ENCODE measurements at regions not wholly inside any gene's neighbourhood (a gene's known extent, or its start where the extent isn't known, plus 50 kb on each side); places are given as distances from the start of the nearest gene placed in this dataset.

DNA sequence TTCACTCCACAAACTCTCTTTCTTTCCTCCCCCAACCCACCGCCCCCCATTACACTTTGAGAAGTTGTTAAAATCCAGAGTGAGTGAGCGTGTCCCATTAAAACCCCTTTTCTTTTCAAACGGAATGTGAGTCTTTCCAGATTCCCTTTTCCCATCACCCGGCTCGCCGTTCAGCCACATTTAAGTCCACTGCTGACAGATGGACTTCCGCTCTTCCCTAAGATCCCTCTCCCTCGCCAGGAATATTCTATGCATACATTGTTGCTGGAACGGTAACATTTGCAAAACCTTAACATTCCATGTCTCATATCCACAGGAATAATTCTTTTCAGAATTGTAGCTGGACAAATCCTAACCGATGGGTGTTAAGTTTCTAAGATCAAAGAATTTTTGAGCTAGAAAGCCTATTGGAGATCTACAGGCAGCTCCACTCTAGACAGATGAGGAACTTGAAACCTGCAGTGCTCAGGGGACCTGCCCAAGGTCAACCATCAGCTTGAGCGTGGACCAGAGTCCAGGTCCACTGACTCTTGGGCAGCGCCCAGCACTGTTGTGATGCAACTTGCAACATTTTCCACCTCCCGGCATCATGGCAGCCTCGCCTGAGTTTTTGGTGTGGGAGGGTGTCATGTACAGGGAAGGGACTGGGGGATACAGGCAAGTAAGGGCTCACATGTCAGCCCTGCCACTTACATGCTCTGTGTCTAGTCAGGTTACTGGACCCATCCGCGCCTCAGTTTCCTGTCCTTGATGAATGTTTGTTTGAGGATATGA lies 500.1 kb downstream of the CCDC171 start:
- intact Hi-C loops (cut with micrococcal nuclease), result no loop called here
- POLR2A ChIA-PET, result no interaction called here
- BruUV-seq (replicated peaks), result no TSS peak
- Histone ChIP-seq H4K20me1 (ENCODE audit: insufficient read depth) (no peaks in the 10 kb centered on the region), H3K9me3 (ENCODE audit: control insufficient read depth in 1 of 2, insufficient read depth in 1 of 2, low read depth in 1 of 2, low read length in 2 of 2) (no peaks in the 10 kb centered on the region), H3K4me1 (ENCODE audit: control insufficient read depth in 1 of 2, insufficient read depth in 2 of 2, low read length in 2 of 2) (no peaks in the 10 kb centered on the region), H3K79me2 (ENCODE audit: insufficient read depth, low read length) (no peaks in the 10 kb centered on the region), H3K9ac (ENCODE audit: low read length) (no peak overlapping the region), H3K27ac (ENCODE audit: low read depth, low read length) (no peak overlapping the region), H3K9me2 (ENCODE audit: insufficient read depth) (no peaks in the 10 kb centered on the region), H3K4me2 (ENCODE audit: low read length) (no peak overlapping the region), H3K36me3 (ENCODE audit: control insufficient read depth in 1 of 2, insufficient read depth in 2 of 2, low read length in 2 of 2) (no peaks in the 10 kb centered on the region), H3K4me3 (replicated peaks in 1 of 2; ENCODE audit: low read depth in 1 of 2, low read length in 2 of 2) (no peak overlapping the region), H2AFZ (ENCODE audit: low read depth, low read length, poor library complexity, severe bottlenecking) (no peak overlapping the region), H3K27me3 (ENCODE audit: insufficient read depth, low read length) (no peaks in the 10 kb centered on the region)
- no peak for DNase-seq (ENCODE audit: low read depth, low spot score)
- TF ChIP-seq RAD21 (IDR thresholded peaks at IDR 0.05; ENCODE audit: low read depth) (no peak), TCF7L2 (IDR thresholded peaks at IDR 0.05; ENCODE audit: borderline replicate concordance, extremely low read depth, insufficient read depth, insufficient read length) (no peak), SRF (IDR thresholded peaks at IDR 0.05; ENCODE audit: low read depth) (no peak), SP1 (IDR thresholded peaks at IDR 0.05; ENCODE audit: low read depth) (no peak), POLR2A (IDR thresholded peaks at IDR 0.05; ENCODE audit: borderline replicate concordance, extremely low read depth, insufficient read depth, insufficient read length) (no peak), ZFX (IDR thresholded peaks at IDR 0.05) (no peak), ELF1 (IDR thresholded peaks at IDR 0.05; ENCODE audit: borderline replicate concordance, low read depth) (no peak), EZH2 (IDR thresholded peaks at IDR 0.05) (no peak), CEBPB (IDR thresholded peaks at IDR 0.05; ENCODE audit: low read depth) (no peak), ZNF274 (IDR thresholded peaks at IDR 0.05; ENCODE audit: low read depth, low read length) (no peak), JUND (IDR thresholded peaks at IDR 0.05) (no peak), EGR1 (IDR thresholded peaks at IDR 0.05; ENCODE audit: low read depth) (no peak)
- TF ChIP-seq, protein P1, sequence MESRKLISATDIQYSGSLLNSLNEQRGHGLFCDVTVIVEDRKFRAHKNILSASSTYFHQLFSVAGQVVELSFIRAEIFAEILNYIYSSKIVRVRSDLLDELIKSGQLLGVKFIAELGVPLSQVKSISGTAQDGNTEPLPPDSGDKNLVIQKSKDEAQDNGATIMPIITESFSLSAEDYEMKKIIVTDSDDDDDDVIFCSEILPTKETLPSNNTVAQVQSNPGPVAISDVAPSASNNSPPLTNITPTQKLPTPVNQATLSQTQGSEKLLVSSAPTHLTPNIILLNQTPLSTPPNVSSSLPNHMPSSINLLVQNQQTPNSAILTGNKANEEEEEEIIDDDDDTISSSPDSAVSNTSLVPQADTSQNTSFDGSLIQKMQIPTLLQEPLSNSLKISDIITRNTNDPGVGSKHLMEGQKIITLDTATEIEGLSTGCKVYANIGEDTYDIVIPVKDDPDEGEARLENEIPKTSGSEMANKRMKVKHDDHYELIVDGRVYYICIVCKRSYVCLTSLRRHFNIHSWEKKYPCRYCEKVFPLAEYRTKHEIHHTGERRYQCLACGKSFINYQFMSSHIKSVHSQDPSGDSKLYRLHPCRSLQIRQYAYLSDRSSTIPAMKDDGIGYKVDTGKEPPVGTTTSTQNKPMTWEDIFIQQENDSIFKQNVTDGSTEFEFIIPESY (IDR thresholded peaks at IDR 0.05; ENCODE audit: extremely low read depth, insufficient replicate concordance, low read length), result no peak
- TF ChIP-seq, protein P2, sequence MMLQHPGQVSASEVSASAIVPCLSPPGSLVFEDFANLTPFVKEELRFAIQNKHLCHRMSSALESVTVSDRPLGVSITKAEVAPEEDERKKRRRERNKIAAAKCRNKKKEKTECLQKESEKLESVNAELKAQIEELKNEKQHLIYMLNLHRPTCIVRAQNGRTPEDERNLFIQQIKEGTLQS (IDR thresholded peaks at IDR 0.05), result no peak
- TF ChIP-seq, protein P3, sequence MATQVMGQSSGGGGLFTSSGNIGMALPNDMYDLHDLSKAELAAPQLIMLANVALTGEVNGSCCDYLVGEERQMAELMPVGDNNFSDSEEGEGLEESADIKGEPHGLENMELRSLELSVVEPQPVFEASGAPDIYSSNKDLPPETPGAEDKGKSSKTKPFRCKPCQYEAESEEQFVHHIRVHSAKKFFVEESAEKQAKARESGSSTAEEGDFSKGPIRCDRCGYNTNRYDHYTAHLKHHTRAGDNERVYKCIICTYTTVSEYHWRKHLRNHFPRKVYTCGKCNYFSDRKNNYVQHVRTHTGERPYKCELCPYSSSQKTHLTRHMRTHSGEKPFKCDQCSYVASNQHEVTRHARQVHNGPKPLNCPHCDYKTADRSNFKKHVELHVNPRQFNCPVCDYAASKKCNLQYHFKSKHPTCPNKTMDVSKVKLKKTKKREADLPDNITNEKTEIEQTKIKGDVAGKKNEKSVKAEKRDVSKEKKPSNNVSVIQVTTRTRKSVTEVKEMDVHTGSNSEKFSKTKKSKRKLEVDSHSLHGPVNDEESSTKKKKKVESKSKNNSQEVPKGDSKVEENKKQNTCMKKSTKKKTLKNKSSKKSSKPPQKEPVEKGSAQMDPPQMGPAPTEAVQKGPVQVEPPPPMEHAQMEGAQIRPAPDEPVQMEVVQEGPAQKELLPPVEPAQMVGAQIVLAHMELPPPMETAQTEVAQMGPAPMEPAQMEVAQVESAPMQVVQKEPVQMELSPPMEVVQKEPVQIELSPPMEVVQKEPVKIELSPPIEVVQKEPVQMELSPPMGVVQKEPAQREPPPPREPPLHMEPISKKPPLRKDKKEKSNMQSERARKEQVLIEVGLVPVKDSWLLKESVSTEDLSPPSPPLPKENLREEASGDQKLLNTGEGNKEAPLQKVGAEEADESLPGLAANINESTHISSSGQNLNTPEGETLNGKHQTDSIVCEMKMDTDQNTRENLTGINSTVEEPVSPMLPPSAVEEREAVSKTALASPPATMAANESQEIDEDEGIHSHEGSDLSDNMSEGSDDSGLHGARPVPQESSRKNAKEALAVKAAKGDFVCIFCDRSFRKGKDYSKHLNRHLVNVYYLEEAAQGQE (IDR thresholded peaks at IDR 0.05; ENCODE audit: low read depth), result no peak
- TF ChIP-seq, protein P4, sequence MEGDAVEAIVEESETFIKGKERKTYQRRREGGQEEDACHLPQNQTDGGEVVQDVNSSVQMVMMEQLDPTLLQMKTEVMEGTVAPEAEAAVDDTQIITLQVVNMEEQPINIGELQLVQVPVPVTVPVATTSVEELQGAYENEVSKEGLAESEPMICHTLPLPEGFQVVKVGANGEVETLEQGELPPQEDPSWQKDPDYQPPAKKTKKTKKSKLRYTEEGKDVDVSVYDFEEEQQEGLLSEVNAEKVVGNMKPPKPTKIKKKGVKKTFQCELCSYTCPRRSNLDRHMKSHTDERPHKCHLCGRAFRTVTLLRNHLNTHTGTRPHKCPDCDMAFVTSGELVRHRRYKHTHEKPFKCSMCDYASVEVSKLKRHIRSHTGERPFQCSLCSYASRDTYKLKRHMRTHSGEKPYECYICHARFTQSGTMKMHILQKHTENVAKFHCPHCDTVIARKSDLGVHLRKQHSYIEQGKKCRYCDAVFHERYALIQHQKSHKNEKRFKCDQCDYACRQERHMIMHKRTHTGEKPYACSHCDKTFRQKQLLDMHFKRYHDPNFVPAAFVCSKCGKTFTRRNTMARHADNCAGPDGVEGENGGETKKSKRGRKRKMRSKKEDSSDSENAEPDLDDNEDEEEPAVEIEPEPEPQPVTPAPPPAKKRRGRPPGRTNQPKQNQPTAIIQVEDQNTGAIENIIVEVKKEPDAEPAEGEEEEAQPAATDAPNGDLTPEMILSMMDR (IDR thresholded peaks at IDR 0.05 in 2 of 3, conservative IDR thresholded peaks at IDR 0.05 in 1 of 3; ENCODE audit: borderline replicate concordance in 1 of 3, insufficient read depth in 1 of 3, low read depth in 2 of 3, low read length in 2 of 3), result no peak
- TF ChIP-seq, protein P5, sequence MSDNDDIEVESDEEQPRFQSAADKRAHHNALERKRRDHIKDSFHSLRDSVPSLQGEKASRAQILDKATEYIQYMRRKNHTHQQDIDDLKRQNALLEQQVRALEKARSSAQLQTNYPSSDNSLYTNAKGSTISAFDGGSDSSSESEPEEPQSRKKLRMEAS (IDR thresholded peaks at IDR 0.05), result no peak
- RAD21 ChIA-PET (ENCODE audit: low non-redundant PET in 1 of 2, low total read pairs in 2 of 2, uncharacterized antibody in 2 of 2, unreplicated experiment in 2 of 2), result no interaction called here
- CTCF ChIA-PET, result no interaction called here
- no peak for ATAC-seq
